ENCODE measurements at regions not wholly inside any gene's neighbourhood (a gene's known extent, or its start where the extent isn't known, plus 50 kb on each side); places are given as distances from the start of the nearest gene placed in this dataset.
A peak's percentile ranks its signal among the peaks of the same experiment; 100 is the strongest.
"Not testable (repeated sequence)": the region's sequence is repeated elsewhere in the genome, so short reads cannot be mapped to it uniquely, and the experiment has no call there.

GRCh38 chr14:58918066-58918738 lies 270.3 kb upstream of the DAAM1 start:
- no peaks in the 10 kb centered on the region for H3K36me3 Mint-ChIP-seq (ENCODE audit: low read depth)
- H3K27ac Mint-ChIP-seq: no peak overlapping the region
- peaks cover 26% of the 10 kb centered on the region for H3K4me1 Mint-ChIP-seq (ENCODE audit: low read depth)
- H3K9me3 Mint-ChIP-seq: no peaks in the 10 kb centered on the region
- no peak for TF ChIP-seq CTCF (IDR thresholded peaks at IDR 0.05)
- H3K27me3 Mint-ChIP-seq (ENCODE audit: insufficient read depth): no peaks in the 10 kb centered on the region; the same call in 1 of the 2 replicates
- no peak for DNase-seq
- no peak overlapping the region for H3K4me3 Mint-ChIP-seq

GRCh38 chr14:58919217-58919616 lies 269.2 kb upstream of the DAAM1 start:
- TF ChIP-seq CTCF (IDR thresholded peaks at IDR 0.05): no peak
- H3K4me1 Mint-ChIP-seq (ENCODE audit: low read depth): peaks cover 26% of the 10 kb centered on the region
- no peaks in the 10 kb centered on the region for H3K9me3 Mint-ChIP-seq
- no peaks in the 10 kb centered on the region; the same call in 1 of the 2 replicates for H3K27me3 Mint-ChIP-seq (ENCODE audit: insufficient read depth)
- H3K4me3 Mint-ChIP-seq: no peak overlapping the region
- DNase-seq: no peak
- no peak overlapping the region for H3K27ac Mint-ChIP-seq
- H3K36me3 Mint-ChIP-seq (ENCODE audit: low read depth): no peaks in the 10 kb centered on the region

- TF ChIP-seq CTCF (IDR thresholded peaks at IDR 0.05): no peak
- Mint-ChIP-seq H3K27ac (no peak overlapping the region), H3K4me3 (no peak overlapping the region), H3K27me3 (ENCODE audit: insufficient read depth) (peaks cover 1% of the 10 kb centered on the region), H3K4me1 (ENCODE audit: low read depth) (peaks cover 26% of the 10 kb centered on the region), H3K9me3 (no peaks in the 10 kb centered on the region), H3K36me3 (ENCODE audit: low read depth) (no peaks in the 10 kb centered on the region)
- DNase-seq: no peak
These were observed 268.2 kb upstream of the DAAM1 start for GRCh38 chr14:58920230-58920629.

GRCh38 chr14:58922201-58922940 lies 266.1 kb upstream of the DAAM1 start:
- H3K36me3 Mint-ChIP-seq (ENCODE audit: low read depth); H3K27me3 Mint-ChIP-seq (ENCODE audit: insufficient read depth); H3K4me3 Mint-ChIP-seq; H3K27ac Mint-ChIP-seq; H3K9me3 Mint-ChIP-seq: not testable (repeated sequence)
- DNase-seq: peak; percentile 49
- peaks cover 26% of the 10 kb centered on the region for H3K4me1 Mint-ChIP-seq (ENCODE audit: low read depth)

GRCh38 chr14:58923751-58924405 lies 264.6 kb upstream of the DAAM1 start:
- H3K36me3 Mint-ChIP-seq (ENCODE audit: low read depth): no peaks in the 10 kb centered on the region
- no peaks in the 10 kb centered on the region for H3K9me3 Mint-ChIP-seq
- no peak for TF ChIP-seq CTCF (IDR thresholded peaks at IDR 0.05)
- peaks cover 10% of the 10 kb centered on the region for H3K27me3 Mint-ChIP-seq (ENCODE audit: insufficient read depth)
- DNase-seq: no peak
- peaks cover 15% of the 10 kb centered on the region for H3K4me1 Mint-ChIP-seq (ENCODE audit: low read depth)
- no peak overlapping the region for H3K4me3 Mint-ChIP-seq
- H3K27ac Mint-ChIP-seq: no peak overlapping the region

- Mint-ChIP-seq H3K4me1 (ENCODE audit: low read depth) (peaks cover 16% of the 10 kb centered on the region), H3K4me3 (no peak overlapping the region), H3K27ac (no peak overlapping the region), H3K9me3 (peaks cover 7% of the 10 kb centered on the region), H3K27me3 (ENCODE audit: insufficient read depth) (peaks cover 10% of the 10 kb centered on the region), H3K36me3 (ENCODE audit: low read depth) (peaks cover 4% of the 10 kb centered on the region)
- DNase-seq: peak; percentile 6
- no peak for TF ChIP-seq CTCF (IDR thresholded peaks at IDR 0.05)
These were observed 246.8 kb upstream of the DAAM1 start for GRCh38 chr14:58941629-58942028.
